TTC549 (cell line): ENCODE measurements at regions not wholly inside any gene's neighbourhood (a gene's known extent, or its start where the extent isn't known, plus 50 kb on each side); places are given as distances from the start of the nearest gene placed in this dataset.

Experiments
- FAIRE-seq: peaks from 2 replicates; lab custom pipeline; 2012; peaks lifted over from hg19 to GRCh38; lab: Jason Lieb, UNC

DNA sequence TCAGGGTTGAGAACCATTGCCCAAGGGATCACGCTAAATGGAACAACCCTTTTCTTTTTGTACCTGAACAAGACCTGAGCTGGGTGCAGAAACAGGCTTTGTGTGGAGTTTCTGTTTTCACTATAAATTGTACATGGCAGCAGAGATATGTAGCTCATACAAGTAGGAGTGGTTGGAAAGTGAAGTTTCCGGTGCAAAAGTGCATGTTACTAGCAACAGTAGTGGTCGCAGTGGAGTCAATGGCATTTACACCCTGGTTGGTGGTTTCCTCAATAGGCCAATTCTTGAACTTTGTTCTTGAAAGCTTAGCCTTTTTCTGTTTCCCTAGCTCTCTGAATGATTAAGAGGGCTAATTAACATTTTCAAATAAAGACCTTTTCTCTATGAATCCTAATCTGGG lies 170.7 kb downstream of the NEBL start:
- FAIRE-seq: no peak

DNA sequence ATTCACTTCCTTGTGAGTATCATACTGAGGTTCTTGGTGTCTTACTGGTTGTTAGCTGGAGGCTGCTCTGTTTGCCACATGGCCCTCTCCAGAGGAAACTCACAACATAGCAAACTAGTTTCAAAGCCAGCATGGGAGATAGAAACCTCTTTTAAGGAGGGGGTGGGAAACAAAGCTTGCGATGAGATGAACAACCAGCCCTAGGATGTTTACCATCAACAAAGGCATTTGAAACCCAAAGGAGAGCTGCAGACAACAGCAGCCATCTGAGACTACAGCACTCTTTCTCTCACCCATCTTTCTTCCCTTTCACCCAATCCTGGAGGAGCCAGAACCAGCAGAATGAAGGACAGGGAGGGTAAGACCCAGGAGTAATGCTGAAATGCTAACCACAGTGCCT lies 182.1 kb downstream of the NEBL start:
- no peak for FAIRE-seq

DNA sequence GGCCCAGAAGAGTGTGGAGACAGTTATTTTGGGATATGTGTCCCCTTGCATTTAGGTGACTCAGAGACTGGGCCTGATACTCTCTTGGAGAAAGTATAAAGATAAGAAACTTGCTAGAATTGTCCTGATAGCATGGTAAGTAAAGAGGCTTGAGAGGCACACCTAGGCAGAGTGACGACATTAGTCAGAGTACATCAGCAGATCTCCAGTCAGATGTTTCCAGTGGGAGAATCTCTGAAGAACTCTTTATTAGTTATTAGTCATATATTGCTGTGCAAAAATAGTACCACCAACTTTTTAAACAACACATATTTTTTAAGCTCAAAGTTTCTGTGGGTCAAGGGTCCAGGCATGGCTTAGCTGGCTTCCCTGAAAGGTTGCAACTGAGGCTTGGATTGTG lies 182.6 kb downstream of the NEBL start:
- no peak for FAIRE-seq

DNA sequence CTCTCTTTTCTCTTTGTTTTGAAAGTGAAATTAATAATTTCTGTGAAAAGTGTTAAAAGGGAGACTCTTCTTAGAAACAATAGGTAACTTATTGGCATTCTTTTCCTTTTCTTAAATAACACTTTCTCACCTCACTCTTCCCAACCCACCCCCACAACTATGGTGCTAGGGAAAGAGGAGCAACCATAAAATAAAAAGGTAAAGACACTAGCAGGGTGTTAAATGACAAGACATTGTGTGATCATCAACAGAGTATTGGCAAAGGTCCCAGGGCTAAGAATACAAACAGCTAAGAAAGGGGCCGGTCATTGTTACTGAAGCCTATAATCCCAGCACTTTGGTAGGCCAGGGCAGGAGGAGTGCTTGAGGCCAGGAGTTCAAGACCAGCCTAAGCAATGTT lies 183.7 kb downstream of the NEBL start:
- no peak for FAIRE-seq

DNA sequence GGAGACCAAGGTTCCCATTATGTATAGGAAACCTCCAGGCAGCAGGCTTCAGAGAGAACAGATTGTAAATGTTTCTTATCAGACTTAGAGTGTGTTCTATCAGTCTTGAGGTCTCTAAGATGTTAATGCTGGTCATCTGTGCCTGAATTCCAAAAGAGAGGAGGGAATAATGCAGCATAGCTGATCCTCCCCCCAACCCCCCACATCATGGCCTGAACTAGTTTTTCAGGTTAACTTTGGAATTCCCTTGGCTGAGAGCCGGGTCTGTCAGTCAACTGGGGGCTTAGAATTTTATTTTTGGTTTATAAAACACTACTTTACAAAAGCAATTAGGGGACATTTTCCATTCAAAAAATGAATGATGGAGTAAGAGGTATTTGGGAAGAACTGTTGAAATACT lies 184.3 kb downstream of the NEBL start:
- no peak for FAIRE-seq

DNA sequence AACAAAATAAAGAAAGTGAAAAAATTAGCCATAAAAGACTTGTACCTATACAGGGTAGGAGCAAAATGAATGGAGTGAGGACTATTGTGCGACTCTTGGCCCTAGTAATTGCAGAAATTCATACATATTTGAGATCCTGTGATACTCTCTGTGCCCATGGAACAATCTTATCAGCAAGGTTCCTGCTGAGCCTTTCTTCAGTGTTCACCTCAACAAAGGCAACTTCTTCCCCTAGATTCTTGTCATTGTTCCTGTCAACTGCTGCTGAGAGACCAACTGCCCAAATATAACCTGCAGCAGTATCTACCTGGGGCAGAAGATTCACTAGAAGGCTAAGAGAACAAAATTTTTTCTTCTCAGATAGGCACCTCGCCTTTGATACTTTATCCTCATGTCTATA lies 187.4 kb downstream of the NEBL start:
- FAIRE-seq: no peak

DNA sequence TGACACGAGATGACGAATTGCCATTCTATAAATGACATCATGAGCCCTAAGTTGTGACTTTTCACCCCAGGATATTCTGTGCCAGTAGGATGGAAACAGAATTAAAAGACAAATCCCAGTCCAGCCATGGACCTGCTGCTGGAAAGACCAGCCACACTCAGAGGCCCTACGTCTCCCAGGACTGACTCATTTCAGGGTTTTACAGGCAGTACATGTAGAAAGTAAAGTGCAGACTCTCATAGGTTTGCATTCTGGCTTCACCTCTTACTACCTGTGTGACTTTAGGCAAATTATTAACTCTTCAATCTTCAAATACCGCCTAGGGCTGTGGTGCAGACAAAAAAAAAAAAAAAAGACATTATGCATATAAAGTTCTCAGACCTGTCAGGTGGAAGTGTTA lies 188.8 kb downstream of the NEBL start:
- FAIRE-seq: no peak

DNA sequence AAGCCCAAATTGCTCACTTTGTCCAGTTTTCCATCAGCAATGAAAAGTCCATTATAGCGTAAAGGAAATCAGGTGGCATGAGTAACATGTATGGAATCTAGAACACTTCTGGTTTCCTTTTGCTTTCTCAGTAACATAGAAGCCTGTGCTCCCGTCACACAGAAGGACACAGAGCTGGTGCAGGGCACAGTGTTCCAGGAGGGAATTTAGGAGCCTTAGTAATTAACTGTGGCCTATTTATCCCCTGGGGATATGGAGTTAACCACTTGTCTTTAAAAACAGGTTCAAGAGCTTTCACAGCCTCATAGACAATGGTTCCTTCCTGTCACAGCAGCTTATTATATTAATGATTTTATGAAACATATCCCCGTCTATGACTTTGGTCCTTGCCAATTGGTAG lies 189.9 kb downstream of the NEBL start:
- no peak for FAIRE-seq

DNA sequence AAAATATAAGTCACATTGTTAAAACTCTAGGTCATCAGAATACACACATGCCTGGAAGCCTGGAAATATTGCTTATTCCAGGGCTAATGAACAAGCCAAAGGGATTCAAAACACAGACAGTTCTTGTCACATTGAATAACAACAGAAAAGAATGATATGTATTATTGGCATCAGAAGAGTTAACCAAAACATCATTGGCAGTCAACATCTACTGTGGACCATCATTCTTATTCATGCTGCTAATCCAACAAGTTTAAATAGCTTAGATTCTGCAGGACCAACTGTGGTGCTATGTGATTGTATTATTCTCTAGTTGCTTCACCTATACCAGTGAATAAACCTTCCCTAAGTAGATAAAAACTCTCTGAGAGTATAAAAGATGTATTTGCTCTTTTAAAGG lies 198.3 kb downstream of the NEBL start:
- FAIRE-seq: no peak

DNA sequence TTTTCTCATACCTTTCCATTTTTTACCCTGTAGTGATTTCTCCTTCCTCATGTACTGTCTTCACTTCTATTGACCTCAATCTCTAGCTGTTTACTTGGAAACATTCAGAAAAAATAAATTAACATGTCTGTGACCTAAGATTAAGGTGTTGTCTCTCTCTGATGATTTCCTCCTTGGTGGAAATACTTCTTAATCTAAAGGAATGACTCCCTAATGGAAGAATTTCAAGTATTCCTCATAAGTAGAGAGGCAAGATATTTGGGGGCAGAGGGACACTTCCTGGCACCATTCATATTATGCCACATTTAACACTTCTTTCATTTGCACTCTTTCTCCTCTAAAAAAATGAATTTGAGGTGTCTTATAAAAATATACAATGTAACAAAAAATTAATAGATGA lies 202.8 kb downstream of the NEBL start:
- FAIRE-seq: no peak

DNA sequence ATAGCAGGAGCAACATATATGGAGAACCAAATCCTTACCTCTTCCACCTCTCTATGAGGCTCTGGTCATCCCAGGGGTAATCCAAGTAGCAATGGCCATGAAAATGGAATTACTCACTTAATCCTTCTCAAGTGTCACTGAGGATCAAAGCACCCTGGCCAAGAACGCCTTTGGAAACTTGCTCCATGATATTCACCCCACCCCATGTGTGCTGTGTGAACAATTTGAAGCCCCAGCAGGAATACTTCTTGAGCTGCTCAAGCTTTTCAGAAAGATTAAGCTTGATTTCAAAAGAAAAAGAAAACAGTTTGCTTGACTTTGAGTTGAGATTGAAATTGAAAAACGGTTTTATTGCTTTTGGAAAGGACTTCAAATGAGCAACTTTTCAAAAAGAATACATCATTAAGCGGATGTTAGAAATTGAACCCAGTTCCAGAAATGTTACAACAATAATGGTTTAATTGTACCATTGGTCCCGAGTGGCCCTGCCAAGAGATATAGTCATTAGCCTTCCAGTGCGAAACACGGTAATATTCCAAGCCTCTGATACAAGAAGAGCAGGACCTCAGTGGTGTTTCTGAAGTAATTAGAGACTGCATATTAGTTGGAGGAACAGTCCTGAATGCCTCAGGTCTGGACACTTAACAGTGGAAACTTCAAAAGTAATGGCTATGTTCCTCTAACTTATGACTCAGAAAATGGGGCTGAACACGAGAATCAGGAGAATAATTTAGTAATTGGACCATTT lies 208.1 kb downstream of the NEBL start:
- FAIRE-seq: no peak

DNA sequence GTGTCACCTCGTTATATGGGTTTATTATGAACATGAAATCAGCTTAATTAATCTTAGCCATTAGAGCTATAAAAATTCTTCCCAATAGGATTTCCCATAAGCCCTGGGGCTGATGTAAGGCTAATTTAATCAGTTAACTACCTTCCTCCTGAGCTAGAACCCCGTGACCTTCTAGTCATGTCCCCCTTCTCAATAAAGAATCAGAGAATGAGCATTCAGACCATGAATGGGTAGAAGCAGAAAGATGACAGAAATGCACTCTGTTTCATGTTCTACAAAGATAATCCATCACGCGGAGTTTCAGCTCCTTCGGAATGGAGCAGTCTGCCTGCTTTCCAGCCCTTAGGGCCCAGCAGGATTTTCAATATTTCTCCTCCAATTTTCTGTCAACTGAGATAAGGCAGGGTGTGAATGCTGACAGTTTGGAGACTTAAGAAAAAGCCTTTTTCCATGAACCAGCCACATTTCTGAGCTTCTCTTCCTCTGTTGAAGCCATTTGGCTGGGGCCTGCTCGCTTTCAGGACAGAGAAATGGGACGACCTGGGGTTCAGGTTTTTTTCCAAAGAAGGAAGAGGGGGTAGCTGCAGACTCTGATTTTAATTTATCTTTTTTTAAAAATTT lies 211.0 kb downstream of the NEBL start:
- no peak for FAIRE-seq

DNA sequence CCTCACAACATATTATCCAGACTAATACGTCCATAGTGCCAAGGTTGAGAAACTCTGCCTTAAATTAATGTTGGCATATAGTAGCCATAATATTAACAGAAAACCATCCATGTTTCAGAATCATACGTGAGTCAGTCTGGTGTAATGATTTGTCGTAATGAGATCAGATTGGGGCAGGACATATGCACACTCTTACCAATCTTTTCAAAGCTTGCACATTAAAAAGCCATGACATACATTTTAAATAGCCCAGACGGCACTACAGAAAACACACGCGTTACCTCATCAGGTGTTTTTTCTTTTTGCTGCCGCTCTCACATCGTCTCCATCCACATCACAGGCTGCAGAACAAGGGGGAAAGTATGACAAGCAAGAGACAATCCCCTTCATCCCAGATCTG lies 211.6 kb downstream of the NEBL start:
- no peak for FAIRE-seq

DNA sequence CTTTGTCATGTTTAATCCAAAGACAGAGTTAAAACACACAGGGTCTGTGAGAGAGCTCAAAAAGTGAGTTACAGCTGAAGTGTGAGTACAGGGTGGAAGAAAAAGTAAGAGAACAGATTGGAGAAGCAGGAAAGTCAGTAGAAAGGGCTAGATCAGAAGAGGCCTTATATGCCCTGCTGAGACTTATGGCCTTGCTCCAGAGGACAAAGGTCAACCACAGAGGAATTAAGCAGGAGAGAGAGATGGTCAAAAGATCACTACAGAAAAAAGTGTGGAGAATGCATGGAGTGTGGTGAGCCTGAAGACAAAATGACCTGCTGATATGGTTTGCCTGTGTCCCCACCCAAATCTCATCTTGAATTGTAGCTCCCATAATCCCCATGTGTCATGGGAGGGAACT lies 213.8 kb downstream of the NEBL start:
- FAIRE-seq: no peak

DNA sequence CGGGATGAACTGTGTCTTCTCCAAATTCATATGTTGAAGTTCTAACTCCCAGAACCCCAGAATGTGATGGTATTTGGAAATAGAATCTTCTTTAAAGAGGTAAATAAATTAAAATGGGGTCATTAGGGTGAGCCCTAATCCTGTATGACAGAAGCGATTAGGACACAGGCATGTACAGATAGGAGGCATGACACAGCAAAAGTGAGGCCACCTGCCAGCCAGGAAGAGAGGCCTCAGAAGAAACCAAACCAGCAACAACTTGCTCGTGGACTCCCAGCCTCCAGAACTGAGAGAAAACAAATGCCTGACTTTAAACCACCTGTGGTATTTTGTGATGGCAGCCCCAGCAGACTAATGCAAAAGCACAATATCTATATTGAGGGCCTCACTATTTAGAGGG lies 214.3 kb downstream of the NEBL start:
- no peak for FAIRE-seq

DNA sequence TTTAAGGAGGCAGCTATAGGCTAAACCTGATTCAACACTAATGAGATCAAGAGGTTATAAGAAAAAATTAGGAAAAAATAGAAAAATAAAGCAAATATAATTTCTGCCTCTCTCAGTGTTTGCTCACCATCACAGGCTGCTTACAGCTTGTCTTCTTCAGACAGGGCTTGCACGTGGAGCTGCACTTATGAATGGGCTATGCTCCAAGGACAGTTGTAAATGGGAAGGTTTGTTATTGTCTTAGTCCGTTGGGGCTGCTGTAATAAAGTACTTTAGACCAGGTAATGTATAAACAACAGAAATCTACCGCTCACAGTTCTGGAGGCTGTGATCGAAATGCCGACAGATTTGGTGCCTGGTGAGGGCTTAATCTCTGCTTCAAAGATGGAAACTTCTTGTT lies 219.8 kb downstream of the NEBL start:
- no peak for FAIRE-seq

DNA sequence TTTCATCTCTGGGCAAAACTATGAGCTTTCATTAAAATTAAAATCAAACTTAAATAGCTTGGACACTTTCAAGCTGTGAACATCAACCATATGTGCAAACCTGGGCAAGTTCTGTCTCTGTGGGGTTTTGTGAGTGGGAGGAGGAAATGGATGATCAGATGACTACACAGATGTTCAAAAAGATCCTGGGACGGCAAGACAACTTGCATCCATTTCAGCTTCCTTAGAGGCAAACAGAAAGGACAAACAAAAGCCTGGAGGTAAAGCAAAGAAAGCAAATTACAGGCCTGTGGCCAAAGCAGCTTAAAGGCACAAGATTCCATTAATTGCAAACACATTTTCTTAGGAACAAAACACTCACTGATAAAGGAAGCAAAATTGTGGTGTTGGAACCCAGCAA lies 222.2 kb downstream of the NEBL start:
- FAIRE-seq: no peak

DNA sequence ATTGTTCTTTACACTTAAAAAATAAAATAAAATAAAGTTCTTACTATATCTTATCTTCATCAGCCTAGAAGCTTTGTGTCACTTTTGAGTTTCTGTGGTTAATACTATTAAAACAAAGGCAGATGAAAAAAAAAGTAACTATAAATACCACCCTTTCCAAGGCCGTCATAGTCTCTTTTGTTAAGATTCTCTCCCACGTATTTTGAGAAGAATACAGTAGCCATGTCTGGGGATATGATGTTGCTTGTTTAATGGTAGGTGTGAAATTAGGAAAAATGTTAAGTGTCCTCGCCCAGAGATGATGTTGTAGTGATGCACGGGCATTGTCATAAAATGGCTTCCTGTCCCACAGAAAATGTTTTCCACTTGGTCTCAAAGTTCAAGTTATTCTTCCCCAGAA lies 223.9 kb downstream of the NEBL start:
- FAIRE-seq: no peak

DNA sequence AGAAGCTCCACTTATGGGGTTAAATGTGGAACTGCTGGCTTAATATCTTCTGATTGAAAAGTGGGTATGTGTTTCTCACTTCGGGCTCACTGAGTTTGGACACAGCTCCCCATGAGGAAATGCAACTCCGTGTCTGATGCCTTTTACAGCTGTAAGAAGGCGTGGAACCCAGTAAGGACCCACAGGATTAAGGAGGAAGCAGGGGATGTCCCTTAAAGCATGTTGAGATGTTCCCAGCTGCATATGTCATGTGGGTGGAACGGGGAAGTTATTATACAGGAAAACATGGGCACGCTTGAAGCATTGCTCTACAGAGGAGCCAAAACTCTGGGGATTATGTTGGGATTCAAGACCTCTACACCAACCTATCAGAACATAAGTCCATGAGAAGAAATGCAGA lies 224.4 kb downstream of the NEBL start:
- no peak for FAIRE-seq

DNA sequence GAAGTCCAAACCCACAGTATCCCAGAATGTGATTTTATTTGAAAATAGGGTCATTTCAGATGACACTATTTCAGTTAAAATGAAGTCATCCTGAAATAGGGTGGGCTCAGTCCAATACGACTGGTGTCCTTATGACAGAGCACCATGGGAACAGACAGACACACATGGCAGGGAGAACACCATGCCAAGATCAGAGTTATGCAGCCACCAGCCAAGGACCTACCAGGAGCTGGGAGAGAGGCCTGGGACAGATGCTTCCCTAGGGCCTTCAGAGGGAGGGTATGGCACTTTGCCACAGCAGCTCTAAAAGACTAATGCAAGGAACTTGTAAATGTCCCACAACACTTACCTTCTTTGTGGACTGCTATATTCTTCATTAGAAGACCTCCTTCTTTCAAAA lies 226.5 kb downstream of the NEBL start:
- FAIRE-seq: no peak

DNA sequence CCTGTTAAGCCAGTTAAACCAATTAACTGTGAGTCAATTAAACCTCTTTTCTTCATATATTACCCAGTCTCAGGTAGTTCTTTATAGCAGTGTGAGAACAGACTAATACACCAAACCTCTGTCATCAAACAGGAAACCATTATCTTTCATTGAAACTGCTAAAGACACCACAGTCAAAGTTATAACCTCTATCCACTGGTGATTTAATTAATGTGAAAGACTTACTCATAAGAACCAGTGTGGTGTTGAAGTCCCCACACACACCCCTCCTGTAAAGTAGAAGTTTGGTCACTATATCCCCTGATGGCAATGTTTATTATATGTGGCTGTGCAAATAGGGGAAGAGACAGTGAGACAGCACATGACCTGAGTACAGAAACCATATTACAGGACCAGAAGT lies 228.1 kb downstream of the NEBL start:
- FAIRE-seq: no peak

DNA sequence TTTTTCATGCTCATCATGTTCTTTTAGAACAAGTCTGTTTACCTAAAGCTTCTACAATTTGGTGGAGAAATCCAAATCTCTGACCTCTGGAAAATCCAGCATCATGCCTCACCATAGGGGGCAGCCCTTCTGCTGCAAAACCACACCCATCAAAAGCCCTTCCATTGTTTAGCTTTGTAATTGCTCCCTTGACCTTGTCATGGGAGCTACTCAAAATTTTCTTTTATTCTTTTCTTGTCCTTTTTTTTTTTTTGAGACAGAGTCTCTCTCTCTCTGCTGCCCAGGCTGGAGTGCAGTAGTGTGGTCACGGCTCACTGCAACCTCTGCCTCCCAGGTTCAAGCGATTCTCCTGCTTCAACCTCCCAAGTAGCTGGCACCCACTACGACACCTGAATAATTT lies 234.4 kb downstream of the NEBL start:
- no peak for FAIRE-seq

DNA sequence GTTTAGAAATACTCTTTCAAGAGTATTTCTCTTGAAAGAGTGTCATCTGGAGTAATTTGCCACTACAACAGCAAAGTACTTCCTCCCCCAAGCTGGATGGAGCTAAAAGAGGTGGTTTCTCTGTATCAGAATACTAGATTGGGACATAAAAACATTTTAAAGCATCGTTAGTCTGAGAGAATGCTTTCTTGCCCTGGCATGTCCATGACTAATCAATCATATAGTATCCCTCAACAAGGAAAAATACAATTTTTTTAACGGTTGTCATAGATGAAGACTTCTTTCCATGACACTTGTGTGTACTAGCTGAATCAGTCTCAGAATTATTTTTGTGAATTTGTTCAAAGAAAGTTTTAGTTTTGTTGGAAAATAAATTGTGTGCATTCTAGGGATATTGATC lies 237.9 kb downstream of the NEBL start:
- FAIRE-seq: no peak

DNA sequence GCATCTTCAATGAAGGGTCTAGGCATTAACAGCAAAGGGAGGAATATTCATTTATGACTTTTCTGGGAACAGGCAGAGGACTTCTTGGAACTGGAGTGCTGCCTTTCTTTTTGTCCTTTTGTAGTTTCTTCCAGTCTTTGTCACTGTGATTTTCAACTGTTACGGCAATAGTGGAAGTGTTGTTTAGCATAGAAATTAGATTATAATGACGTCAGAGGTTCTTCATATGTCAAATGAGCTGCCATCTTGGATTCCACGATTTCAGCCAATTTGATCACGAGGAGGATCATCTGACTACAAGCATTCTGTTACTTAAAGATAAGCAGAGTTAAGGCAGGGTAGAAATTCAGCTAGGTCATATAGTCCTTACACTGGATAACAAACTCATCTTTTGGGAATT lies 239.0 kb downstream of the NEBL start:
- no peak for FAIRE-seq

DNA sequence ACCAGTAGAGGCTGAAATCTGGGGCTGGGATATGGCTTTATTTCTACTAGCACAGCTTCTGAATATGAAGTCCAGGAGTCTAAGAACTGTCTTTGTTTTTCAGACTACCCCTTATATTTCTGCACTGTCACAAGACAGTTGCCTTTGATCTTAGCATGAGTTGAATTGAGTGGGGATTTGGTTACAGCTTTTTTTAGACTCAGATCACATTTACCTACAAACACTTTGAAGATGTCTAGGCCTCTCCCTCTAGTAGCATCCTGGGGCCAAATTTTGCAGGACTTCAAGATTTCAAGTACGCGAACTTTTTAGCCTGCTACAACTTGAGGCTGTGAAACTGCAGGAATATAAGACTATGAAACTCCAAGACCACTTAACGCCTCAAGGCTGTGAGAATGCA lies 240.2 kb downstream of the NEBL start:
- FAIRE-seq: no peak
